ENCODE measurements at regions not wholly inside any gene's neighbourhood (a gene's known extent, or its start where the extent isn't known, plus 50 kb on each side); places are given as distances from the start of the nearest gene placed in this dataset.
"Not testable (repeated sequence)": the region's sequence is repeated elsewhere in the genome, so short reads cannot be mapped to it uniquely, and the experiment has no call there.

DNA sequence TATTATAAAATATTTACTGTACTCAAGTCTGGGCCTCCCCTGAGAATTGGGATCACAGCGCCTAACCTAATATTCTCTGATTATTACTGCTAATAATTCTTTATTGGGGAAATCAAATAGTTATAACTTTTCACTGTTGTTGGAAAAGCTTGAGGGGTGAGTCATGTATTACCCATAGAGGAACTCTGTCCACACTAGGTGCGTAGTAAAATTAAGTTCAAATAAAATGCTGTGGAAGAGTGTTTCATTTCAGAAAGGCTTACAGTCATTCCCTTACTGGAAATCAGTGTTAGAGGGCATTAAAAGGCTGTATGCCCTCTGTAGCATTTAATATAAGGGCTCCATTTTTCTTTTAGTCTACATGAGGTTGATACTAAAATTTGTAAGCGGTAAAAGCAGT lies 135.0 kb upstream of the NFIA start:
- TF ChIP-seq, protein P1, sequence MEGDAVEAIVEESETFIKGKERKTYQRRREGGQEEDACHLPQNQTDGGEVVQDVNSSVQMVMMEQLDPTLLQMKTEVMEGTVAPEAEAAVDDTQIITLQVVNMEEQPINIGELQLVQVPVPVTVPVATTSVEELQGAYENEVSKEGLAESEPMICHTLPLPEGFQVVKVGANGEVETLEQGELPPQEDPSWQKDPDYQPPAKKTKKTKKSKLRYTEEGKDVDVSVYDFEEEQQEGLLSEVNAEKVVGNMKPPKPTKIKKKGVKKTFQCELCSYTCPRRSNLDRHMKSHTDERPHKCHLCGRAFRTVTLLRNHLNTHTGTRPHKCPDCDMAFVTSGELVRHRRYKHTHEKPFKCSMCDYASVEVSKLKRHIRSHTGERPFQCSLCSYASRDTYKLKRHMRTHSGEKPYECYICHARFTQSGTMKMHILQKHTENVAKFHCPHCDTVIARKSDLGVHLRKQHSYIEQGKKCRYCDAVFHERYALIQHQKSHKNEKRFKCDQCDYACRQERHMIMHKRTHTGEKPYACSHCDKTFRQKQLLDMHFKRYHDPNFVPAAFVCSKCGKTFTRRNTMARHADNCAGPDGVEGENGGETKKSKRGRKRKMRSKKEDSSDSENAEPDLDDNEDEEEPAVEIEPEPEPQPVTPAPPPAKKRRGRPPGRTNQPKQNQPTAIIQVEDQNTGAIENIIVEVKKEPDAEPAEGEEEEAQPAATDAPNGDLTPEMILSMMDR (conservative IDR thresholded peaks at IDR 0.05) = no peak
- peaks cover 18% of the 10 kb centered on the region for H3K27me3 Mint-ChIP-seq
- no peaks in the 10 kb centered on the region for H3K36me3 Mint-ChIP-seq
- no peak for DNase-seq (ENCODE audit: extremely low spot score, unreplicated experiment)
- H3K9me3 Mint-ChIP-seq = peaks cover 5% of the 10 kb centered on the region
- H3K27ac Mint-ChIP-seq = no peak overlapping the region
- no peak overlapping the region for H3K4me3 Mint-ChIP-seq
- peaks cover 28% of the 10 kb centered on the region for H3K4me1 Mint-ChIP-seq (ENCODE audit: unreplicated experiment)

DNA sequence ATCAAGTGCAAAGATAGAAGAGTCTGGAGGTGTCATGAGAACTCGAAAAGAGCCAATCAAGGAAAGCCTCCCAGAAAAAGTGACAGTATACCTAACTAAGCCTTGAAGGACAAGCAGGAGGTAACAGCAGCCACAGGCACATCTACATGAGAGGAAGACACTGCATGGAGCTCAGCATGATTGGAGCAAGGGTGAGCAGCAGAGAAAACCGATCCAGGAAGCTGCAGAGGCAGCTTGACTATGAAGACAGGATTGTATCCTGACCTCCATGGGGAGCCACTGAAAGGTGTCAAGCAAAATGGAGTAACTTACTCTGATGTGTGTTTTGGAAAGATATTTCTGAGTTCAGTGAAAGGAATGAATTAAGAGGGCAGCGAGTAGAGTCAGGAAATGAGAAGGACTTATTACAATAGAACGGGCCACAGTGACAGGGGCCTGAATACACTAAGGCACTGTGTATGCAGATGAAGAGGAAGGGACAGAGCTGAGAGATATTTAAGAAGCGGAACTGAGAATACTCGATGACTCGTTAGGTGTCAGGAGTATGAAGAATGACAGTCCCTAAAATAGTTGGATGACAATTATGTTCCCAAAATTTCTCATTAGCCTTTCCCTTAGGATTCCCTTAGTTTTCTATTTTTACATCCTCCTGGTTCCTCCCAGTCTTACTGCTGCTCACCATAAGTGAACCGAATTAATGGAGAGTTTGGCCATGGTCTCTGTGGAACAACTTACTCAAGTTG lies 139.3 kb upstream of the NFIA start:
- H3K4me1 Mint-ChIP-seq (ENCODE audit: unreplicated experiment) = peaks cover 19% of the 10 kb centered on the region
- TF ChIP-seq, protein P1 (conservative IDR thresholded peaks at IDR 0.05) = no peak
- peak overlapping the region; percentile 50 for H3K27ac Mint-ChIP-seq
- H3K36me3 Mint-ChIP-seq = no peaks in the 10 kb centered on the region
- peaks cover 13% of the 10 kb centered on the region for H3K27me3 Mint-ChIP-seq
- peaks cover 8% of the 10 kb centered on the region for H3K9me3 Mint-ChIP-seq
- no peak overlapping the region for H3K4me3 Mint-ChIP-seq
- DNase-seq (ENCODE audit: extremely low spot score, unreplicated experiment) = no peak

DNA sequence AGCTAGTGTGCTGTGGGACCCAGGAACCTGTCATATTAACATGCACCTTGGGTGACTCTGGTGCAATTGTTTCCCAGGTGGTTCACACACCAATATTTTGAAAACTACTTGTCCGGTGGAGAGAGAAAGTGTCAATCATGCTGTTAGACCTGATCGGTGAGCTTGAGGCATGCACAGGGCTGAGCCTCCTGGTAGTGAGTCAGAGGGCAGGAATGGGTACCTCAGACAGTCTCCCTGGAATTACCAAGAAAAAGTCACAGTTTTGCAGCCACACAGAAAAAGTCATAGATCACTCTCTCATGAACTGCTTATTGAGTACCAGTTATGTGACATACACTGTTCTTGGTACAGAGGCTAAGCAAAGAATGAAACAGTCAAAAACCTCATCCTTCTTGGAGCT lies 140.1 kb upstream of the NFIA start:
- DNase-seq (ENCODE audit: extremely low spot score, unreplicated experiment) = no peak
- Mint-ChIP-seq H3K27me3 (peaks cover 13% of the 10 kb centered on the region), H3K9me3 (peaks cover 8% of the 10 kb centered on the region), H3K27ac (peak overlapping the region; percentile 50), H3K4me3 (peak overlapping the region; percentile 14), H3K4me1 (ENCODE audit: unreplicated experiment) (peaks cover 21% of the 10 kb centered on the region), H3K36me3 (no peaks in the 10 kb centered on the region)
- TF ChIP-seq, protein P1 (conservative IDR thresholded peaks at IDR 0.05) = no peak

DNA sequence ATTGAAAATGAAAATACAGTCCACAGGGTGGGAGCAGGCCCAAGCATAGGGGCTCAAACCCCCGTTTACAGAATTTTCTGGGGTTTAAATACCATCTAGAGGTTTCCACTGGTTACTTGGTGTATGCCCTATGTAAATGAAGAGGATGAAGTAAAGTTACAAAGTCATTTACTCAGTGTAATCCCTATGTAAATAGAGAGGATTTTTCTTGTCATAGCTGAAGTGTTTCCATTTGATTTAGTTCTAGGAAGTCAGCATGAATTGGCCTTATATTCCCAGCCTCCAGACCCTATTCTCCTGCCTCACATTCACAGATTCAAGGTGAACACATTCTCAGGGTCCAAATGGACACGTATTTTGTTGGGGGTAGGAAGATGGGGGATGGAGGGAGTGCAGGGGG lies 141.7 kb upstream of the NFIA start:
- H3K4me3 Mint-ChIP-seq; H3K27me3 Mint-ChIP-seq; DNase-seq (ENCODE audit: extremely low spot score, unreplicated experiment); H3K9me3 Mint-ChIP-seq; H3K36me3 Mint-ChIP-seq: not testable (repeated sequence)
- H3K27ac Mint-ChIP-seq = peak overlapping the region; percentile 62
- peaks cover 33% of the 10 kb centered on the region for H3K4me1 Mint-ChIP-seq (ENCODE audit: unreplicated experiment)

DNA sequence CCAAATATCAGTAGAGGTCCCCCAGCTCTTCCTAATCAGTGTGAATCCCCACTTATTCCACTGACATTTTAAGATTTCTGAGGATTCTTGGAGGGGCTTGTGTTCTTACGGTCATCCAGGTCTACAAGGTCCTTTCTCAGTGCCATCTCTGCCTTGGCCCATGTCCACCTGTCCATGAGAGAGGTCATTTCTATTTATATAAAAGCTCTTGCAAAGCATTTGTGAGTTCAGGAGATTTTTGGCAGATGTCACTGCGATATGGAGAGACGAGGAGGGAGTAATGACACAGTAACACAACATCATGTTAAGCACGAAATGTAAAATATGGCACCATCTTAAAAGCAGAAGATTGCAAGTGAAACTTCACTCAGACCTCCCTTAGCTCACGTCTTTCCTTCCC lies 144.6 kb upstream of the NFIA start:
- peaks cover 33% of the 10 kb centered on the region for H3K4me1 Mint-ChIP-seq (ENCODE audit: unreplicated experiment)
- H3K27ac Mint-ChIP-seq = no peak overlapping the region
- no peak for DNase-seq (ENCODE audit: extremely low spot score, unreplicated experiment)
- peaks cover 6% of the 10 kb centered on the region for H3K9me3 Mint-ChIP-seq
- no peaks in the 10 kb centered on the region for H3K36me3 Mint-ChIP-seq
- TF ChIP-seq, protein P1 (conservative IDR thresholded peaks at IDR 0.05) = no peak
- no peak overlapping the region for H3K4me3 Mint-ChIP-seq
- peaks cover 6% of the 10 kb centered on the region for H3K27me3 Mint-ChIP-seq

DNA sequence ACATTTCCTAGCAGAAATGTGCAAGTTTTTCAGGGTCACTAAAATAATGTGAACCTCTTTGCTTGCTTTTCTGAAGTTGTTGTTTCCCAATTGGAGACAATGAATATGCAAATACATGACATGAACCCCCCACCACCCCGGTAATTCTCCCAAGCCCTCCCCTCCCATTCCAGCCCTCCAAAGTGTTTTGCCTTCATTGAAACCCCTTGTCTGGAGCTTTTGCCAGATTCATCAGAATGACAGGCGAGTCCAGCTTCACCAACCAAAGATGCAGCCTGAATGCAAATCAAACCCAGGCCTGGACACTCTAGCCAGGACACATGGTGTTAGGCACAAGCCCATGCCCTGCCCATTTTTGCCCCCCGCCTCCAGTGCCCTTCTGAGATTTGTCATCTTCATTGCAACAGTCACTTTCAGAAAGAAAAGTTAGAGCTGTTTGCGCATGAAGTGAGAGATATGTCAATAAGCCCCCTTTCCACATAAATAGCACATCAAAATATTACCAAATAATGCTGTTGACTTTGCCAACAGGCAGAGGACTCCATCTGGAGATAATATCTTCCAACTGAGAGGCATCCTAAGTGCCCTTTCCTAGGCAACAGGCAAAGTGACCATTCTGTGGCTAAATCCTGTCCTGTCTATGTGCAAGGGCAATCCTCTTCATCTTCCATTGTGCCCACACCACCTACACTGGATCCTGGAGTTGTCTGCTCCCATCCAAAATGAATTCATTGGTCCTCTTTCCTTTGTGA lies 145.6 kb upstream of the NFIA start:
- TF ChIP-seq, protein P1 (conservative IDR thresholded peaks at IDR 0.05) = no peak
- H3K4me1 Mint-ChIP-seq (ENCODE audit: unreplicated experiment) = peaks cover 26% of the 10 kb centered on the region

More for the DNA sequence above, 145.6 kb upstream of the NFIA start:
- Mint-ChIP-seq H3K27ac (peak overlapping the region; percentile 19), H3K27me3 (no peaks in the 10 kb centered on the region), H3K36me3 (no peaks in the 10 kb centered on the region), H3K9me3 (no peaks in the 10 kb centered on the region), H3K4me3 (peak overlapping the region; percentile 3)
- DNase-seq (ENCODE audit: extremely low spot score, unreplicated experiment) = no peak
